ENCODE measurements at regions not wholly inside any gene's neighbourhood (a gene's known extent, or its start where the extent isn't known, plus 50 kb on each side); places are given as distances from the start of the nearest gene placed in this dataset.

- TF ChIP-seq, protein P1, sequence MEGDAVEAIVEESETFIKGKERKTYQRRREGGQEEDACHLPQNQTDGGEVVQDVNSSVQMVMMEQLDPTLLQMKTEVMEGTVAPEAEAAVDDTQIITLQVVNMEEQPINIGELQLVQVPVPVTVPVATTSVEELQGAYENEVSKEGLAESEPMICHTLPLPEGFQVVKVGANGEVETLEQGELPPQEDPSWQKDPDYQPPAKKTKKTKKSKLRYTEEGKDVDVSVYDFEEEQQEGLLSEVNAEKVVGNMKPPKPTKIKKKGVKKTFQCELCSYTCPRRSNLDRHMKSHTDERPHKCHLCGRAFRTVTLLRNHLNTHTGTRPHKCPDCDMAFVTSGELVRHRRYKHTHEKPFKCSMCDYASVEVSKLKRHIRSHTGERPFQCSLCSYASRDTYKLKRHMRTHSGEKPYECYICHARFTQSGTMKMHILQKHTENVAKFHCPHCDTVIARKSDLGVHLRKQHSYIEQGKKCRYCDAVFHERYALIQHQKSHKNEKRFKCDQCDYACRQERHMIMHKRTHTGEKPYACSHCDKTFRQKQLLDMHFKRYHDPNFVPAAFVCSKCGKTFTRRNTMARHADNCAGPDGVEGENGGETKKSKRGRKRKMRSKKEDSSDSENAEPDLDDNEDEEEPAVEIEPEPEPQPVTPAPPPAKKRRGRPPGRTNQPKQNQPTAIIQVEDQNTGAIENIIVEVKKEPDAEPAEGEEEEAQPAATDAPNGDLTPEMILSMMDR (IDR thresholded peaks at IDR 0.05), result no peak
- H3K4me1 Mint-ChIP-seq, result no peaks in the 10 kb centered on the region
- H3K27ac Mint-ChIP-seq, result no peak overlapping the region
- no peak overlapping the region for H3K4me3 Mint-ChIP-seq
- no peaks in the 10 kb centered on the region for H3K36me3 Mint-ChIP-seq (ENCODE audit: low read depth)
- DNase-seq, result no peak
- H3K27me3 Mint-ChIP-seq, result no peaks in the 10 kb centered on the region
- H3K9me3 Mint-ChIP-seq, result no peaks in the 10 kb centered on the region
- ATAC-seq (ENCODE audit: low read depth), result no peak
- ChIA-PET POLR2A (no interaction called here), CTCF (no interaction called here)
- intact Hi-C loops (cut with micrococcal nuclease), result no loop called here
Observed at GRCh38 chr9:89888677-89889076, 283.9 kb downstream of the GADD45G start.

- CTCF ChIA-PET, result no interaction called here
- Mint-ChIP-seq H3K27me3 (no peaks in the 10 kb centered on the region), H3K27ac (no peak overlapping the region), H3K9me3 (no peaks in the 10 kb centered on the region), H3K36me3 (ENCODE audit: low read depth) (no peaks in the 10 kb centered on the region), H3K4me1 (no peaks in the 10 kb centered on the region), H3K4me3 (no peak overlapping the region)
- ATAC-seq (ENCODE audit: low read depth) (no peak), DNase-seq (no peak)
- POLR2A ChIA-PET, result no interaction called here
- intact Hi-C loops (cut with micrococcal nuclease), result no loop called here
- TF ChIP-seq, protein P1 (IDR thresholded peaks at IDR 0.05), result no peak
Observed at GRCh38 chr9:89889865-89890264, 285.1 kb downstream of the GADD45G start.

GRCh38 chr9:89890326-89890980, 285.6 kb downstream of the GADD45G start:
- CTCF ChIA-PET, result no interaction called here
- POLR2A ChIA-PET, result no interaction called here

DNA sequence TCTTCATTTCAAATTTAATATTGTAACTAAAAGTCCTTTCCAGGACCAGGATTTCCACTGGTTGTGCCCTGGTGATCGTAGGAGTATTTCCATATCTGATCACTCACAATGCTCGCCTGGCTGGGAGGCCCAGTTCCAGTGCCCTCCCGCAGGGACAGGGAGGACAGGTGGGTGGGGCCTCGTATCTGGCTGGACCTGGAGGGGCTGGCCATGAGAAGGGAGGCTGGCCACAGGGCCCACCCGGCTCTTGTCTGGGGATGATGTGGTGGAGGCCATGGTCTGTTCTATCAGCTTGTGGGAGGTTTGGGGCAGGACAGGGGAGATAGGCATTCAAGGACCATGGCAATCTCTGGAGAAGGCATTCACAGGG, 286.4 kb downstream of the GADD45G start:
- DNase-seq (no peak), ATAC-seq (ENCODE audit: low read depth) (no peak)
- Mint-ChIP-seq H3K9me3 (no peaks in the 10 kb centered on the region), H3K36me3 (ENCODE audit: low read depth) (no peaks in the 10 kb centered on the region), H3K4me3 (no peak overlapping the region), H3K4me1 (peaks cover 3% of the 10 kb centered on the region), H3K27me3 (no peaks in the 10 kb centered on the region), H3K27ac (no peak overlapping the region)
- POLR2A ChIA-PET, result no interaction called here
- CTCF ChIA-PET, result no interaction called here
- TF ChIP-seq, protein P1 (IDR thresholded peaks at IDR 0.05), result no peak
- intact Hi-C loops (cut with micrococcal nuclease), result no loop called here

More at GRCh38 chr9:89890326-89890980, 285.6 kb downstream of the GADD45G start:
- no peaks in the 10 kb centered on the region for H3K27me3 Mint-ChIP-seq
- H3K4me3 Mint-ChIP-seq, result no peak overlapping the region
- intact Hi-C loops (cut with micrococcal nuclease), result no loop called here
- no peaks in the 10 kb centered on the region for H3K9me3 Mint-ChIP-seq
- ATAC-seq (ENCODE audit: low read depth), result no peak
- no peaks in the 10 kb centered on the region for H3K4me1 Mint-ChIP-seq
- no peak for DNase-seq
- H3K36me3 Mint-ChIP-seq (ENCODE audit: low read depth), result no peaks in the 10 kb centered on the region
- H3K27ac Mint-ChIP-seq, result no peak overlapping the region
- TF ChIP-seq, protein P1 (IDR thresholded peaks at IDR 0.05), result no peak

DNA sequence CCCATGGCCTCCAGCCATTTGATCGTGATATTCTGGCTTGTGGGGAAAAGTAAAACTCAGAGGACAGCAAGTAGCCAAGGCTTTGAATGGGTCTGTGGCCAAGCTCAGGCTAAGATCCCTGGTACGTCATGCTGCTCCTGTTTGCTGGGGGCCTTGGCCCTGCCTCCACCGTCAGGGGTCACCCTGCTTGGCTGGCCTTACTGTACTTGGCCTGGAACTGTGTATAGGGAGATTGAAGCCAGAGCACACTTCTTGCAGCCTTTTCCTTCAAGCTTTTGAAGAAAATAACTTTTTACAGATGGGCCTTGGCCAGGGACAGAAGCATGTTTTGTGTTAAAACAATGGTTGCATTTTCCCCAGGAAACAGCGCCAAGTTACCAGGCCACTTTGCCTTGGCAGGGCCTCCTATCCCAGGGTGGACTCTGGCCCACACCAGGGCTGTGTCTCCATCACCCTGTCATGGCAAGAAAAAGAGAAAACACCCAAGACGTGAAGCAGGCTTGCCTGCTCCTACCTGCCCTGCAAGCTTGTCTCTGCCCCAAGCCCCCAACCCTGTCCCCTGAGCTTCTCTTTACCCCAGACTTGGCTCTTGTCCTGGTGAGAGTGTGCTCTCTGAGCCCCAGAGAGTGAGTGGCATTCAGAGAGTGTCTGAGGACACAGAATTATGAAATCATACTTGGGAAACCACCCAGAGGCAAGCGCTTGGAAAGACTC, 286.9 kb downstream of the GADD45G start:
- Mint-ChIP-seq H3K27me3 (no peaks in the 10 kb centered on the region), H3K27ac (no peak overlapping the region), H3K4me1 (peaks cover 3% of the 10 kb centered on the region), H3K9me3 (no peaks in the 10 kb centered on the region), H3K36me3 (ENCODE audit: low read depth) (no peaks in the 10 kb centered on the region), H3K4me3 (no peak overlapping the region)
- TF ChIP-seq, protein P1 (IDR thresholded peaks at IDR 0.05), result no peak
- intact Hi-C loops (cut with micrococcal nuclease), result no loop called here
- CTCF ChIA-PET, result no interaction called here
- DNase-seq (no peak), ATAC-seq (ENCODE audit: low read depth) (no peak)
- POLR2A ChIA-PET, result no interaction called here

Data from activated B cell treated with CpG ODN at 0.5 μM for 24 hours (primary cell).